ENCODE measurements at regions not wholly inside any gene's neighbourhood (a gene's known extent, or its start where the extent isn't known, plus 50 kb on each side); places are given as distances from the start of the nearest gene placed in this dataset.

DNA sequence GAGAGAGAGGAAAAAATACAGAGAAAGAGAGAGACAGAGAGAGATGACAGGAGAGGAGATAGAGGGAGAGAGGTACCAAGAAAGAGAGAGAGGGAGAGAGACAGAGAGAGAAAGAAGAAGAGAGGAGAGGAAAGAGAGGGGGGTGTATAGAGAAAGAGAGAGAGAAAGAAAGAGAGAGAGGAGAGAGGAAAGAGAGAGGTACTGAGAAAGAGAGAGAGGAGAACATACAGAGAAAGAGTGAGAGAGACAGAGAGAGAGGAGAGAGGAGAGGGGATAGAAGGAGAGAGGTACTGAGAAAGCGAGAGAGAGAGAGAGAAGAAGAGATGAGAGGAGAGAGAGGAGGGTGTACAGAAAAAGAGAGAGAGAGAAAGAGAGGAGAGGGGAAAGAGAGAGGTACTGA is 269.4 kb downstream of the CRLF2 start:
- TF ChIP-seq CTCF (IDR thresholded peaks at IDR 0.05) (no peak), POLR2A (IDR thresholded peaks at IDR 0.05) (no peak)
